K562 (cell line): ENCODE measurements at regions not wholly inside any gene's neighbourhood (a gene's known extent, or its start where the extent isn't known, plus 50 kb on each side); places are given as distances from the start of the nearest gene placed in this dataset.

Experiments
- ATAC-seq: fragments of 200-7000 bp; cut with Tn5 transposase; 3 replicates; pipeline ENCODE4 v1.9.1; 2020; ENCODE audit warnings: moderate library complexity
- BruUV-seq: library from RNA; stranded (reverse); fragments of 400-500 nt; replicated peaks from 2 replicates; lab custom pipeline; 2021; lab: Mats Ljungman, UMichigan
- CTCF ChIA-PET: fragments of 300-600 bp; formaldehyde crosslinking; extraction: SDS; loops from one replicate; lab custom pipeline; 2021; ENCODE audit warnings: low intra/inter-chr PET ratio; lab: Yijun Ruan, JAX
- POLR2A ChIA-PET: fragments of 300-600, 350-650 bp; sonication (Branson Sonifier 250); formaldehyde crosslinking; extraction: SDS; loops from one replicate; lab custom pipeline; 2021; ENCODE audit warnings: antibody characterized with exemption, inconsistent platforms; lab: Yijun Ruan, JAX
- DNase-seq, 4 experiments: peaks; one replicate each; pipeline versions ENCODE4 v3.0.0 to v3.0.0-alpha.2; 2011 to 2018; ENCODE audit warnings: low spot score in 3 of 4, mixed read lengths in 3 of 4; ENCODE audit errors: extremely low read depth in 1 of 4
- FAIRE-seq: peaks from 2 replicates; lab custom pipeline; 2011; peaks lifted over from hg19 to GRCh38; lab: Jason Lieb, UNC
- H2AFZ ChIP-seq: 2 replicates; pipeline ENCODE4 v1.6.0; 2011; ENCODE audit warnings: low read depth, low read length, control low read depth, inconsistent platforms
- H3K27ac ChIP-seq: fragments of 200-600 bp; 3 replicates; pipeline ENCODE4 v1.8.0; 2011; ENCODE audit warnings: low read depth, mild to moderate bottlenecking, control low read depth, inconsistent platforms, low read length, moderate library complexity, mixed read lengths; ENCODE audit errors: extremely low read depth
- H3K27me3 ChIP-seq, 2 experiments: fragments of 300-600 bp in 1 of 2; 2 replicates in 1 of 2; 3 replicates in 1 of 2; pipeline versions ENCODE4 v1.6.0 to v1.8.0; 2011; ENCODE audit warnings: inconsistent platforms in 2 of 2, low read length in 2 of 2, mild to moderate bottlenecking in 1 of 2, mixed read lengths in 1 of 2, moderate library complexity in 1 of 2; ENCODE audit not compliant: control insufficient read depth in 2 of 2, insufficient read depth in 2 of 2
- H3K36me3 ChIP-seq: fragments of 300-600 bp; 3 replicates; pipeline ENCODE4 v1.8.0; 2011; ENCODE audit warnings: mild to moderate bottlenecking, low read length, inconsistent platforms; ENCODE audit not compliant: control insufficient read depth, insufficient read depth
- H3K4me1 ChIP-seq, 2 experiments: fragments of 200-600 bp in 1 of 2; replicated peaks in 1 of 2; 2 replicates in 1 of 2; 3 replicates in 1 of 2; pipeline versions ENCODE4 v1.5.1 to v1.8.0; 2011; ENCODE audit warnings: inconsistent platforms in 2 of 2, low read length in 2 of 2, mild to moderate bottlenecking in 1 of 2, mixed read lengths in 1 of 2, moderate library complexity in 1 of 2; ENCODE audit not compliant: control insufficient read depth in 2 of 2, insufficient read depth in 2 of 2
- H3K4me2 ChIP-seq: 2 replicates; pipeline ENCODE4 v1.6.1; 2011; ENCODE audit warnings: low read length, control low read depth, inconsistent platforms, mixed read lengths; ENCODE audit not compliant: insufficient read depth
- H3K4me3 ChIP-seq: fragments of 200-600 bp; sonication (generic), shearing (Covaris generic); 2 replicates; pipeline ENCODE4 v1.5.1; 2016; ENCODE audit warnings: control low read depth, inconsistent platforms
- H3K79me2 ChIP-seq: fragments of 200-600 bp; 3 replicates; pipeline ENCODE4 v1.8.0; 2011; ENCODE audit warnings: low read length, inconsistent platforms; ENCODE audit not compliant: control insufficient read depth, insufficient read depth
- H3K9ac ChIP-seq, 2 experiments: 2 replicates each; pipeline versions ENCODE4 v1.6.0 to v1.6.1; 2011; ENCODE audit warnings: low read depth in 2 of 2, low read length in 2 of 2, control low read depth in 1 of 2, inconsistent platforms in 1 of 2, mild to moderate bottlenecking in 1 of 2, mixed read lengths in 1 of 2; ENCODE audit not compliant: insufficient read depth in 1 of 2
- H3K9me1 ChIP-seq: one replicate; pipeline ENCODE4 v1.6.0; 2011; ENCODE audit warnings: inconsistent platforms, mild to moderate bottlenecking, low read length, moderate library complexity; ENCODE audit not compliant: control insufficient read depth, insufficient read depth
- H3K9me3 ChIP-seq: replicated peaks from 2 replicates; pipeline ENCODE4 v1.5.1; 2011; ENCODE audit warnings: low read depth, low read length, inconsistent platforms; ENCODE audit not compliant: control insufficient read depth, insufficient read depth
- H4K20me1 ChIP-seq: replicated peaks from 2 replicates; pipeline ENCODE4 v1.6.1; 2011; ENCODE audit warnings: low read length, inconsistent platforms, mixed read lengths; ENCODE audit not compliant: control insufficient read depth, insufficient read depth
- BCOR ChIP-seq: fragments of 450-650 bp; IDR thresholded peaks from 2 replicates; pipeline ENCODE4 v1.6.1; 2016
- FOXK1 ChIP-seq: sonication (generic); formaldehyde crosslinking; IDR thresholded peaks from 2 replicates; pipeline ENCODE4 v1.8.0; 2022; ENCODE audit warnings: missing genetic modification reagents, mild to moderate bottlenecking, borderline replicate concordance
- MCM3 ChIP-seq: fragments of 450-650 bp; IDR thresholded peaks from 2 replicates; pipeline ENCODE4 v1.6.1; 2016
- NEUROD1 ChIP-seq: fragments of 150-350 bp; IDR thresholded peaks from 2 replicates; pipeline ENCODE4 v1.6.1; 2014; ENCODE audit warnings: borderline replicate concordance, low read length, low read depth; ENCODE audit not compliant: partially characterized antibody
- POLR2H ChIP-seq: IDR thresholded peaks from 2 replicates; pipeline ENCODE4 v1.6.1; 2016; ENCODE audit warnings: missing genetic modification characterization, low read depth, mild to moderate bottlenecking, control low read depth, missing compliant biosample characterization, moderate library complexity
- RUNX1 ChIP-seq: sonication (generic); IDR thresholded peaks from 2 replicates; pipeline ENCODE4 v1.6.1; 2016; ENCODE audit warnings: antibody characterized with exemption, low read depth
- ZNF175 ChIP-seq: fragments of 200-800 bp; sonication (Bioruptor generic); IDR thresholded peaks from 2 replicates; pipeline ENCODE4 v1.6.1; 2016; ENCODE audit warnings: low read depth, mild to moderate bottlenecking, missing genetic modification characterization, missing compliant biosample characterization
- ZNF354B ChIP-seq: fragments of 250-450 bp; sonication (Bioruptor Pico); IDR thresholded peaks from 2 replicates; pipeline ENCODE4 v1.4.0; 2020
- ZNF644 ChIP-seq: fragments of 200-800 bp; sonication (Bioruptor generic); IDR thresholded peaks from 2 replicates; pipeline ENCODE4 v1.6.1; 2016; ENCODE audit warnings: low read depth, missing genetic modification characterization, missing compliant biosample characterization
- WGBS: fragments of 100-300 bp; shearing (Covaris generic); methylation state at CpG from one replicate; pipeline ENCODE4 v1.1.6; 2016; ENCODE audit warnings: low coverage, mixed read lengths; ENCODE audit not compliant: insufficient coverage; ENCODE audit errors: missing lambda C conversion rate; 5-methylcytosine and 5-hydroxymethylcytosine counted together
- in situ Hi-C: fragments of 300-500 bp; cut with MboI; formaldehyde crosslinking; loops from 4 replicates; pipeline ENCODE4 v1.15.0; 2018; ENCODE audit warnings: inconsistent platforms, mixed read lengths
- intact Hi-C: fragments of 100-400 bp; cut with micrococcal nuclease; formaldehyde crosslinking; loops from 2 replicates; pipeline ENCODE4 v1.14.2; 2022
- TF ChIP-seq, protein P1 (sequence below), 3 experiments: fragments of 200-800 bp in 1 of 3; fragments of 250-450 bp in 1 of 3; fragments of 450-650 bp in 1 of 3; sonication (Bioruptor Pico) in 1 of 3; sonication (Bioruptor generic) in 1 of 3; formaldehyde crosslinking in 1 of 3; IDR thresholded peaks; 2 replicates each; pipeline versions ENCODE4 v1.6.1 to v1.8.0; 2016 to 2022; ENCODE audit warnings: mild to moderate bottlenecking in 2 of 3, missing genetic modification characterization in 2 of 3, missing compliant biosample characterization in 1 of 3, moderate library complexity in 1 of 3
- TF ChIP-seq, protein P2 (sequence below): fragments of 250-450 bp; sonication (Bioruptor Pico); IDR thresholded peaks from 2 replicates; pipeline ENCODE4 v1.8.0; 2022; ENCODE audit warnings: moderate library complexity, mild to moderate bottlenecking, inconsistent platforms
- TF ChIP-seq, protein P3 (sequence below): fragments of 250-450 bp; sonication (Bioruptor Pico); IDR thresholded peaks from 2 replicates; pipeline ENCODE4 v1.5.0; 2021
- TF ChIP-seq, protein P4 (sequence below), 2 experiments: fragments of 450-650 bp in 1 of 2; sonication (generic) in 1 of 2; formaldehyde crosslinking; conservative IDR thresholded peaks; 2 replicates each; pipeline versions ENCODE4 v1.4.0 to v1.8.1; 2020 to 2022; ENCODE audit warnings: mild to moderate bottlenecking in 1 of 2, missing genetic modification reagents in 1 of 2

DNA sequence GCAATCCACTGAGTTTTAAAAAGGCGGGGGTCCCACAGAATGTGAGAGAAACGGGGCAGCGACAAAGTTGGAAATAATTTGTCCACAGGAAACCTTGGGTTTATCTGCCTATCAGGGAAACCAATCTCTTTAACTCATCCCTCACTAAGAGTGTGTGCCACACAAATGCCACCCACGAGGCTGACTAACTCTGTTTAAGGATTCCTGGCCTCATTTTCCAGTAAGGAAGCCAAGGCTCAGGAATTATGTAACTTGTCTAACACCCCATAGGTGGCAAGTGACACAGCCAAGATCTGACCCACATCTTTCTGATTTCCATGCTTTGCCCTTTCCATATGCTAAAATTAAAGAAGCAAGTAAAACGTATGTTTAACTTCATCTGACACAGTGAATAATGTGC lies 263.2 kb downstream of the CNTN3 start:
- 0% methylated on average over 4 of the region's 5 CpGs for WGBS
- TF ChIP-seq, protein P1, sequence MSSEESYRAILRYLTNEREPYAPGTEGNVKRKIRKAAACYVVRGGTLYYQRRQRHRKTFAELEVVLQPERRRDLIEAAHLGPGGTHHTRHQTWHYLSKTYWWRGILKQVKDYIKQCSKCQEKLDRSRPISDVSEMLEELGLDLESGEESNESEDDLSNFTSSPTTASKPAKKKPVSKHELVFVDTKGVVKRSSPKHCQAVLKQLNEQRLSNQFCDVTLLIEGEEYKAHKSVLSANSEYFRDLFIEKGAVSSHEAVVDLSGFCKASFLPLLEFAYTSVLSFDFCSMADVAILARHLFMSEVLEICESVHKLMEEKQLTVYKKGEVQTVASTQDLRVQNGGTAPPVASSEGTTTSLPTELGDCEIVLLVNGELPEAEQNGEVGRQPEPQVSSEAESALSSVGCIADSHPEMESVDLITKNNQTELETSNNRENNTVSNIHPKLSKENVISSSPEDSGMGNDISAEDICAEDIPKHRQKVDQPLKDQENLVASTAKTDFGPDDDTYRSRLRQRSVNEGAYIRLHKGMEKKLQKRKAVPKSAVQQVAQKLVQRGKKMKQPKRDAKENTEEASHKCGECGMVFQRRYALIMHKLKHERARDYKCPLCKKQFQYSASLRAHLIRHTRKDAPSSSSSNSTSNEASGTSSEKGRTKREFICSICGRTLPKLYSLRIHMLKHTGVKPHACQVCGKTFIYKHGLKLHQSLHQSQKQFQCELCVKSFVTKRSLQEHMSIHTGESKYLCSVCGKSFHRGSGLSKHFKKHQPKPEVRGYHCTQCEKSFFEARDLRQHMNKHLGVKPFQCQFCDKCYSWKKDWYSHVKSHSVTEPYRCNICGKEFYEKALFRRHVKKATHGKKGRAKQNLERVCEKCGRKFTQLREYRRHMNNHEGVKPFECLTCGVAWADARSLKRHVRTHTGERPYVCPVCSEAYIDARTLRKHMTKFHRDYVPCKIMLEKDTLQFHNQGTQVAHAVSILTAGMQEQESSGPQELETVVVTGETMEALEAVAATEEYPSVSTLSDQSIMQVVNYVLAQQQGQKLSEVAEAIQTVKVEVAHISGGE (CRISPR knock-in tag; IDR thresholded peaks at IDR 0.05), result no peak
- TF ChIP-seq, protein P2, sequence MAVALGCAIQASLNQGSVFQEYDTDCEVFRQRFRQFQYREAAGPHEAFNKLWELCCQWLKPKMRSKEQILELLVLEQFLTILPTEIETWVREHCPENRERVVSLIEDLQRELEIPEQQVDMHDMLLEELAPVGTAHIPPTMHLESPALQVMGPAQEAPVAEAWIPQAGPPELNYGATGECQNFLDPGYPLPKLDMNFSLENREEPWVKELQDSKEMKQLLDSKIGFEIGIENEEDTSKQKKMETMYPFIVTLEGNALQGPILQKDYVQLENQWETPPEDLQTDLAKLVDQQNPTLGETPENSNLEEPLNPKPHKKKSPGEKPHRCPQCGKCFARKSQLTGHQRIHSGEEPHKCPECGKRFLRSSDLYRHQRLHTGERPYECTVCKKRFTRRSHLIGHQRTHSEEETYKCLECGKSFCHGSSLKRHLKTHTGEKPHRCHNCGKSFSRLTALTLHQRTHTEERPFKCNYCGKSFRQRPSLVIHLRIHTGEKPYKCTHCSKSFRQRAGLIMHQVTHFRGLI (CRISPR knock-in tag), result no peak
- TF ChIP-seq POLR2H (tag), result no peak
- no peak for TF ChIP-seq ZNF175 (CRISPR knock-in tag)
- TF ChIP-seq, protein P3, sequence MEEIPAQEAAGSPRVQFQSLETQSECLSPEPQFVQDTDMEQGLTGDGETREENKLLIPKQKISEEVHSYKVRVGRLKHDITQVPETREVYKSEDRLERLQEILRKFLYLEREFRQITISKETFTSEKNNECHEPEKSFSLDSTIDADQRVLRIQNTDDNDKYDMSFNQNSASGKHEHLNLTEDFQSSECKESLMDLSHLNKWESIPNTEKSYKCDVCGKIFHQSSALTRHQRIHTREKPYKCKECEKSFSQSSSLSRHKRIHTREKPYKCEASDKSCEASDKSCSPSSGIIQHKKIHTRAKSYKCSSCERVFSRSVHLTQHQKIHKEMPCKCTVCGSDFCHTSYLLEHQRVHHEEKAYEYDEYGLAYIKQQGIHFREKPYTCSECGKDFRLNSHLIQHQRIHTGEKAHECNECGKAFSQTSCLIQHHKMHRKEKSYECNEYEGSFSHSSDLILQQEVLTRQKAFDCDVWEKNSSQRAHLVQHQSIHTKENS (CRISPR knock-in tag), result no peak
- no peak for TF ChIP-seq MCM3
- no peak for TF ChIP-seq ZNF354B (CRISPR knock-in tag)
- TF ChIP-seq FOXK1 (CRISPR knock-in tag), result no peak
- TF ChIP-seq, protein P4, sequence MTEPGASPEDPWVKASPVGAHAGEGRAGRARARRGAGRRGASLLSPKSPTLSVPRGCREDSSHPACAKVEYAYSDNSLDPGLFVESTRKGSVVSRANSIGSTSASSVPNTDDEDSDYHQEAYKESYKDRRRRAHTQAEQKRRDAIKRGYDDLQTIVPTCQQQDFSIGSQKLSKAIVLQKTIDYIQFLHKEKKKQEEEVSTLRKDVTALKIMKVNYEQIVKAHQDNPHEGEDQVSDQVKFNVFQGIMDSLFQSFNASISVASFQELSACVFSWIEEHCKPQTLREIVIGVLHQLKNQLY (CRISPR knock-in tag; conservative IDR thresholded peaks at IDR 0.05), result no peak
- no peak for TF ChIP-seq NEUROD1
- no peak for TF ChIP-seq ZNF644
- TF ChIP-seq BCOR, result no peak
- TF ChIP-seq RUNX1, result no peak

More for the DNA sequence above, 263.2 kb downstream of the CNTN3 start:
- no peak overlapping the region for H3K4me2 ChIP-seq
- H3K27ac ChIP-seq, result no peak overlapping the region
- no TSS peak for BruUV-seq
- no peak overlapping the region for H3K9ac ChIP-seq
- no peaks in the 10 kb centered on the region for H4K20me1 ChIP-seq
- H3K4me3 ChIP-seq, result no peak overlapping the region
- no peak for DNase-seq
- no peaks in the 10 kb centered on the region for H3K79me2 ChIP-seq
- ChIA-PET CTCF (no interaction called here), POLR2A (no interaction called here)
- no peaks in the 10 kb centered on the region for H3K36me3 ChIP-seq
- no peak for ATAC-seq
- no peak overlapping the region for H2AFZ ChIP-seq
- no peaks in the 10 kb centered on the region for H3K27me3 ChIP-seq
- no peak for FAIRE-seq
- no peaks in the 10 kb centered on the region for H3K9me3 ChIP-seq
- intact Hi-C loops (no loop called here), in situ Hi-C loops (no loop called here)
- no peaks in the 10 kb centered on the region for H3K9me1 ChIP-seq
- H3K4me1 ChIP-seq, result no peaks in the 10 kb centered on the region
